Neuronal stem cell (in vitro differentiated cells): ENCODE measurements at regions not wholly inside any gene's neighbourhood (a gene's known extent, or its start where the extent isn't known, plus 50 kb on each side); places are given as distances from the start of the nearest gene placed in this dataset.
"Not testable (repeated sequence)": the region's sequence is repeated elsewhere in the genome, so short reads cannot be mapped to it uniquely, and the experiment has no call there.

Source experiments
- DNase-seq: peaks from one replicate; pipeline ENCODE4 v3.0.0-alpha.2; 2013; ENCODE audit warnings: low spot score
- H2AFZ ChIP-seq: one replicate; pipeline ENCODE4 v1.6.1; 2013; ENCODE audit warnings: mild to moderate bottlenecking, low read length, inconsistent platforms
- H2AK5ac ChIP-seq: 2 replicates; pipeline ENCODE4 v1.6.1; 2013; ENCODE audit warnings: low read depth, mild to moderate bottlenecking, inconsistent platforms, low read length, moderate library complexity, mixed read lengths
- H2BK120ac ChIP-seq: 2 replicates; pipeline ENCODE4 v1.6.1; 2013; ENCODE audit warnings: low read depth, mild to moderate bottlenecking, inconsistent platforms, low read length, moderate library complexity, mixed read lengths
- H2BK12ac ChIP-seq: one replicate; pipeline ENCODE4 v1.6.1; 2013; ENCODE audit warnings: low read length, inconsistent platforms
- H2BK15ac ChIP-seq: 2 replicates; pipeline ENCODE4 v1.6.1; 2013; ENCODE audit warnings: mild to moderate bottlenecking, low read length, inconsistent platforms, mixed read lengths
- H2BK5ac ChIP-seq: one replicate; pipeline ENCODE4 v1.6.1; 2013; ENCODE audit warnings: inconsistent platforms, mild to moderate bottlenecking, low read length, moderate library complexity
- H3K14ac ChIP-seq: one replicate; pipeline ENCODE4 v1.6.1; 2013; ENCODE audit warnings: low read length, inconsistent platforms
- H3K18ac ChIP-seq: 2 replicates; pipeline ENCODE4 v1.6.1; 2013; ENCODE audit warnings: low read length, inconsistent platforms
- H3K23ac ChIP-seq: 2 replicates; pipeline ENCODE4 v1.6.1; 2013; ENCODE audit warnings: low read depth, mild to moderate bottlenecking, mixed read lengths, low read length, inconsistent platforms; ENCODE audit not compliant: poor library complexity
- H3K27ac ChIP-seq: replicated peaks from 3 replicates; pipeline ENCODE4 v1.5.1; 2013; ENCODE audit warnings: low read length, inconsistent platforms
- H3K27me3 ChIP-seq, 3 experiments: 2 replicates each; pipeline ENCODE4 v1.6.1; 2013; ENCODE audit warnings: low read length in 3 of 3, mild to moderate bottlenecking in 2 of 3, inconsistent platforms in 1 of 3, low read depth in 1 of 3, mixed read lengths in 1 of 3, moderate library complexity in 1 of 3; ENCODE audit not compliant: control insufficient read depth in 3 of 3, insufficient read depth in 3 of 3
- H3K36me3 ChIP-seq, 2 donors: replicated peaks in 1 of 2; 2 replicates each; pipeline ENCODE4 v1.6.1; 2013; ENCODE audit warnings: low read length in 2 of 2; ENCODE audit not compliant: control insufficient read depth in 2 of 2, insufficient read depth in 2 of 2
- H3K4ac ChIP-seq: 2 replicates; pipeline ENCODE4 v1.6.1; 2013; ENCODE audit warnings: inconsistent platforms, mild to moderate bottlenecking, low read length, moderate library complexity
- H3K4me1 ChIP-seq, 2 donors: 1 replicate in 1 of 2; 2 replicates in 1 of 2; pipeline ENCODE4 v1.6.1; 2013; ENCODE audit warnings: low read length in 2 of 2, low read depth in 1 of 2; ENCODE audit not compliant: control insufficient read depth in 2 of 2, insufficient read depth in 1 of 2
- H3K4me2 ChIP-seq: one replicate; pipeline ENCODE4 v1.6.1; 2013; ENCODE audit warnings: mild to moderate bottlenecking, low read length, inconsistent platforms; ENCODE audit not compliant: insufficient read depth, poor library complexity, severe bottlenecking
- H3K4me3 ChIP-seq, 2 donors: 2 replicates each; pipeline ENCODE4 v1.5.1; 2013; ENCODE audit warnings: low read length in 2 of 2, mild to moderate bottlenecking in 2 of 2, inconsistent platforms in 1 of 2, moderate library complexity in 1 of 2
- H3K79me1 ChIP-seq: one replicate; pipeline ENCODE4 v1.6.1; 2013; ENCODE audit warnings: low read depth, mild to moderate bottlenecking, inconsistent platforms, low read length, moderate library complexity
- H3K9ac ChIP-seq: one replicate; pipeline ENCODE4 v1.6.1; 2013; ENCODE audit warnings: mild to moderate bottlenecking, low read depth, low read length, inconsistent platforms; ENCODE audit not compliant: poor library complexity
- H3K9me3 ChIP-seq, 2 donors: replicated peaks in 1 of 2; 2 replicates each; pipeline versions ENCODE3 to v1.6.1; 2013; ENCODE audit warnings: low read length in 2 of 2, mild to moderate bottlenecking in 2 of 2, inconsistent platforms in 1 of 2, low read depth in 1 of 2, mixed read lengths in 1 of 2, moderate library complexity in 1 of 2; ENCODE audit not compliant: control insufficient read depth in 2 of 2, insufficient read depth in 1 of 2
- H4K8ac ChIP-seq: one replicate; pipeline ENCODE4 v1.6.1; 2013; ENCODE audit warnings: low read depth, mild to moderate bottlenecking, inconsistent platforms, low read length, moderate library complexity
- H4K91ac ChIP-seq: one replicate; pipeline ENCODE4 v1.6.1; 2013; ENCODE audit warnings: low read length, low read depth, mild to moderate bottlenecking, inconsistent platforms; ENCODE audit not compliant: poor library complexity
- WGBS, 2 donors: extraction: QIAGEN DNeasy Blood & Tissue Kit; methylation state at CpG; one replicate each; pipeline ENCODE4 v1.1.7; 2013; ENCODE audit warnings: missing lambda C conversion rate in 2 of 2, mixed read lengths in 1 of 2; ENCODE audit not compliant: insufficient read length in 2 of 2, insufficient replicate concordance in 1 of 2; ENCODE audit errors: extremely low coverage in 2 of 2; 5-methylcytosine and 5-hydroxymethylcytosine counted together

GRCh38 chr12:46970636-46971035 lies 108.8 kb upstream of the PCED1B start:
- Histone ChIP-seq H2BK15ac (no peak overlapping the region), H3K4me2 (no peak overlapping the region), H3K36me3 (no peaks in the 10 kb centered on the region), H3K14ac (no peak overlapping the region), H3K9ac (no peak overlapping the region), H3K4me1 (peaks cover 0 to 3% of the 10 kb centered on the region in 2 donors), H2AK5ac (no peak overlapping the region), H3K4ac (no peak overlapping the region), H3K79me1 (no peaks in the 10 kb centered on the region), H3K23ac (no peak overlapping the region), H3K27ac (no peak overlapping the region), H4K91ac (no peak overlapping the region), H4K8ac (no peak overlapping the region), H3K9me3 (no peaks in the 10 kb centered on the region), H3K27me3 (no peaks in the 10 kb centered on the region), H2BK5ac (no peak overlapping the region), H2BK12ac (no peak overlapping the region), H2BK120ac (no peak overlapping the region), H3K4me3 (no peak overlapping the region), H3K18ac (no peak overlapping the region), H2AFZ (no peak overlapping the region)
- no CpG with 5 or more reads among the region's 5 CpGs for WGBS, 2 donors
- DNase-seq, result no peak

- H3K4me3 ChIP-seq, H3K79me1 ChIP-seq, H4K91ac ChIP-seq, H3K36me3 ChIP-seq, H3K27me3 ChIP-seq, H3K27ac ChIP-seq, H3K23ac ChIP-seq, DNase-seq, H2BK120ac ChIP-seq, H4K8ac ChIP-seq, H3K4me2 ChIP-seq, H3K18ac ChIP-seq, H2BK12ac ChIP-seq, H3K14ac ChIP-seq, H3K9me3 ChIP-seq, H2BK5ac ChIP-seq, H2AK5ac ChIP-seq, H2AFZ ChIP-seq, H3K9ac ChIP-seq, H2BK15ac ChIP-seq, H3K4me1 ChIP-seq, H3K4ac ChIP-seq: not testable (repeated sequence)
- WGBS, 2 donors, result no CpG with 5 or more reads among the region's 3 CpGs
Measured at GRCh38 chr12:46973937-46974336, 105.5 kb upstream of the PCED1B start.

GRCh38 chr12:46977871-46978375 lies 101.5 kb upstream of the PCED1B start:
- Histone ChIP-seq H3K9me3 (no peaks in the 10 kb centered on the region), H3K14ac (no peak overlapping the region)

GRCh38 chr12:46981622-46982021 lies 97.8 kb upstream of the PCED1B start:
- H3K14ac ChIP-seq, result no peak overlapping the region
- H4K91ac ChIP-seq, result no peak overlapping the region
- no peak overlapping the region for H3K4me2 ChIP-seq
- no peak overlapping the region for H3K4ac ChIP-seq
- no peak for DNase-seq
- H2BK120ac ChIP-seq, result no peak overlapping the region
- H2BK5ac ChIP-seq, result no peak overlapping the region
- no CpG with 5 or more reads among the region's 3 CpGs for WGBS, 2 donors
- no peak overlapping the region for H3K4me3 ChIP-seq
- no peak overlapping the region for H2AFZ ChIP-seq
- no peak overlapping the region for H4K8ac ChIP-seq
- H3K18ac ChIP-seq, result no peak overlapping the region
- H3K4me1 ChIP-seq, result peaks cover 0 to 5% of the 10 kb centered on the region in 2 donors
- H3K23ac ChIP-seq, result no peak overlapping the region
- H2AK5ac ChIP-seq, result no peak overlapping the region
- H2BK12ac ChIP-seq, result no peak overlapping the region
- H3K36me3 ChIP-seq, result no peaks in the 10 kb centered on the region
- H3K9ac ChIP-seq, result no peak overlapping the region
- no peak overlapping the region for H2BK15ac ChIP-seq
- no peaks in the 10 kb centered on the region for H3K9me3 ChIP-seq
- no peak overlapping the region for H3K27ac ChIP-seq
- no peaks in the 10 kb centered on the region for H3K27me3 ChIP-seq
- H3K79me1 ChIP-seq, result no peaks in the 10 kb centered on the region

More at GRCh38 chr12:46977871-46978375, 101.5 kb upstream of the PCED1B start:
- no peak overlapping the region for H3K18ac ChIP-seq
- WGBS, 2 donors, result no CpG with 5 or more reads among the region's 1 CpG
- H2BK120ac ChIP-seq, result no peak overlapping the region
- H3K36me3 ChIP-seq, result no peaks in the 10 kb centered on the region
- H3K23ac ChIP-seq, result no peak overlapping the region
- no peak overlapping the region for H3K4me2 ChIP-seq
- H3K79me1 ChIP-seq, result no peaks in the 10 kb centered on the region
- H2AK5ac ChIP-seq, result no peak overlapping the region
- H3K27ac ChIP-seq, result no peak overlapping the region
- H3K4me1 ChIP-seq, result peaks cover 0 to 1% of the 10 kb centered on the region in 2 donors
- no peak overlapping the region for H2BK15ac ChIP-seq
- H3K4me3 ChIP-seq, result no peak overlapping the region
- no peak overlapping the region for H2BK12ac ChIP-seq
- H4K8ac ChIP-seq, result no peak overlapping the region
- no peak overlapping the region for H2BK5ac ChIP-seq
- H4K91ac ChIP-seq, result no peak overlapping the region
- H3K27me3 ChIP-seq, result no peaks in the 10 kb centered on the region
- DNase-seq, result no peak
- H2AFZ ChIP-seq, result no peak overlapping the region
- H3K9ac ChIP-seq, result no peak overlapping the region
- no peak overlapping the region for H3K4ac ChIP-seq
